Chondrocyte (in vitro differentiated cells): ENCODE measurements at regions not wholly inside any gene's neighbourhood (a gene's known extent, or its start where the extent isn't known, plus 50 kb on each side); places are given as distances from the start of the nearest gene placed in this dataset.
A peak's percentile ranks its signal among the peaks of the same experiment; 100 is the strongest.

Experiments
- DNase-seq: peaks from one replicate; pipeline ENCODE4 v3.0.0; 2021; ENCODE audit warnings: mixed read lengths, low spot score
- H3K27ac Mint-ChIP-seq: one replicate; pipeline ENCODE4 v1.8.0; 2021; ENCODE audit warnings: mild to moderate bottlenecking, moderate library complexity, mixed read lengths; ENCODE audit not compliant: unreplicated experiment
- H3K27me3 Mint-ChIP-seq: 2 replicates; pipeline ENCODE4 v1.8.0; 2021; ENCODE audit warnings: low read depth, mixed read lengths
- H3K36me3 Mint-ChIP-seq: 2 replicates; pipeline ENCODE4 v1.8.0; 2021; ENCODE audit warnings: low read depth, mixed read lengths
- H3K4me1 Mint-ChIP-seq: 2 replicates; pipeline ENCODE4 v1.8.0; 2021; ENCODE audit warnings: low read depth, mild to moderate bottlenecking, mixed read lengths
- H3K4me3 Mint-ChIP-seq: one replicate; pipeline ENCODE4 v1.8.0; 2021; ENCODE audit warnings: mild to moderate bottlenecking, moderate library complexity, mixed read lengths; ENCODE audit not compliant: unreplicated experiment
- H3K9me3 Mint-ChIP-seq: 2 replicates; pipeline ENCODE4 v1.8.0; 2021; ENCODE audit warnings: low read depth, mixed read lengths
- CTCF ChIP-seq: fragments of 200-600 bp; sonication (generic); IDR thresholded peaks from 2 replicates; pipeline ENCODE4 v1.5.0; 2021; ENCODE audit warnings: antibody characterized with exemption, mild to moderate bottlenecking, moderate library complexity

- no peaks in the 10 kb centered on the region for H3K4me1 Mint-ChIP-seq
These were observed 68.5 kb downstream of the CDC14C start for GRCh38 chr7:48992816-48993215.

GRCh38 chr7:49001610-49002033 is 77.3 kb downstream of the CDC14C start:
- Mint-ChIP-seq H3K4me3 (no peak overlapping the region), H3K9me3 (peaks cover 16% of the 10 kb centered on the region), H3K4me1 (no peaks in the 10 kb centered on the region), H3K27me3 (peaks cover 2% of the 10 kb centered on the region), H3K36me3 (no peaks in the 10 kb centered on the region), H3K27ac (no peak overlapping the region)
- DNase-seq, result no peak
- TF ChIP-seq CTCF, result peak; percentile 61

More at GRCh38 chr7:48992816-48993215, 68.5 kb downstream of the CDC14C start:
- no peaks in the 10 kb centered on the region for H3K9me3 Mint-ChIP-seq
- no peak for TF ChIP-seq CTCF
- no peaks in the 10 kb centered on the region for H3K36me3 Mint-ChIP-seq
- DNase-seq, result no peak
- no peaks in the 10 kb centered on the region for H3K27me3 Mint-ChIP-seq
- H3K27ac Mint-ChIP-seq, result no peak overlapping the region
- H3K4me3 Mint-ChIP-seq, result no peak overlapping the region

GRCh38 chr7:49010717-49011116 is 86.4 kb downstream of the CDC14C start:
- no peak for TF ChIP-seq CTCF
- H3K27ac Mint-ChIP-seq, result no peak overlapping the region
- no peaks in the 10 kb centered on the region for H3K27me3 Mint-ChIP-seq
- peaks cover 25% of the 10 kb centered on the region for H3K9me3 Mint-ChIP-seq
- DNase-seq, result no peak
- no peaks in the 10 kb centered on the region for H3K36me3 Mint-ChIP-seq
- no peaks in the 10 kb centered on the region for H3K4me1 Mint-ChIP-seq
- H3K4me3 Mint-ChIP-seq, result no peak overlapping the region

GRCh38 chr7:49014870-49015269 is 90.5 kb downstream of the CDC14C start:
- Mint-ChIP-seq H3K27ac (no peak overlapping the region), H3K4me3 (no peak overlapping the region), H3K9me3 (peaks cover 25% of the 10 kb centered on the region), H3K36me3 (no peaks in the 10 kb centered on the region), H3K4me1 (no peaks in the 10 kb centered on the region), H3K27me3 (no peaks in the 10 kb centered on the region)
- no peak for DNase-seq
- no peak for TF ChIP-seq CTCF

GRCh38 chr7:49020145-49020544 is 95.8 kb downstream of the CDC14C start:
- Mint-ChIP-seq H3K27ac (no peak overlapping the region), H3K9me3 (peaks cover 15% of the 10 kb centered on the region), H3K27me3 (no peaks in the 10 kb centered on the region), H3K36me3 (no peaks in the 10 kb centered on the region), H3K4me3 (no peak overlapping the region), H3K4me1 (no peaks in the 10 kb centered on the region)
- no peak for TF ChIP-seq CTCF
- DNase-seq, result no peak
